ENCODE measurements at regions not wholly inside any gene's neighbourhood (a gene's known extent, or its start where the extent isn't known, plus 50 kb on each side); places are given as distances from the start of the nearest gene placed in this dataset.

- TF ChIP-seq CTCF (IDR thresholded peaks at IDR 0.05), result no peak
- no peak for TF ChIP-seq ZFX (IDR thresholded peaks at IDR 0.05; ENCODE audit: borderline replicate concordance)
These were observed 249.4 kb upstream of the LINC00305 start for GRCh38 chr18:64398320-64398719.

All from 22Rv1 (cell line).